Iris pigment epithelial cell (primary cell): ENCODE measurements at regions not wholly inside any gene's neighbourhood (a gene's known extent, or its start where the extent isn't known, plus 50 kb on each side); places are given as distances from the start of the nearest gene placed in this dataset.
A peak's percentile ranks its signal among the peaks of the same experiment; 100 is the strongest.
"Not testable (repeated sequence)": the region's sequence is repeated elsewhere in the genome, so short reads cannot be mapped to it uniquely, and the experiment has no call there.

Source experiments
- DNase-seq: peaks from one replicate; pipeline ENCODE4 v3.0.0-alpha.2; 2011; ENCODE audit warnings: low read depth

DNA sequence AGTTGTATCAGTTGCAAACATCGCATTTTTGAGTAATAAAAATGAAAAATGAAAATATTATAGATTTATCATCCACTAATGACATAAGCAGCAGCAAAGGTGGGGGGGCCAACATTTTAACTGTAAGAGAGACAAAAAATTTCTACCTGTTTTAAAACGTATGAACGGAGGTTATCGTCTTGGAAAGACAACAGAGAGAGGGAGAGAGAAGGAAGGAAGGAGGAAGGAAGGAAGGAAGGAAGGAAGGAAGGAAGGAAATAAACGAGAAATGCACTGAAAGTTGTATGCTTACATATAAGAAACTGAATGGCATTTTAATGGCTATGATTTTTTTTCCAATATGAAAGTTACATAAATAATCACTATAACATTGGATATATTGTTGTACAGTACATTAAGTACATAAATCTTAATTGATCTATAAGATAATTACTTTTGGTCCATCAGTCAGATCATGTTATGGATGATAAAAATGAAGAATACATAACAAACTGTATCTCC lies 862.8 kb upstream of the SLITRK1 start:
- DNase-seq = no peak

DNA sequence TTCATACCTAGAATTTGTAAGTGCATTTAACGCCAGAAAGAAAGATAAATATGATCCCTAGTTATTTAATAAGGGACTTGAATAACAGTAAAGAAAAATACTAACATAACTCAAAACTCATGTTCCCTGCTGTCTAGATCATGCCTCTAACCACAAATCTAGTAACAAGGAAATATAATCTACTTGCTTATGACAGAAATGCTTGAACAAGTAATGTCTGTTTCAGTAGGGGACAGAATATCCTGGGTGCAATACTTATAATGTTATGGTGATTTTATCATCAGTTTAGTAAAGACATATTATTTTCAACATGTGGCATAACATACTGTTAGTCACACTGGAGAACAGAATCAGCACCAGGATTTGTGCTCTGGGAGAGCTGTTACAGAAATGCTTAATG lies 861.9 kb upstream of the SLITRK1 start:
- DNase-seq = no peak

DNA sequence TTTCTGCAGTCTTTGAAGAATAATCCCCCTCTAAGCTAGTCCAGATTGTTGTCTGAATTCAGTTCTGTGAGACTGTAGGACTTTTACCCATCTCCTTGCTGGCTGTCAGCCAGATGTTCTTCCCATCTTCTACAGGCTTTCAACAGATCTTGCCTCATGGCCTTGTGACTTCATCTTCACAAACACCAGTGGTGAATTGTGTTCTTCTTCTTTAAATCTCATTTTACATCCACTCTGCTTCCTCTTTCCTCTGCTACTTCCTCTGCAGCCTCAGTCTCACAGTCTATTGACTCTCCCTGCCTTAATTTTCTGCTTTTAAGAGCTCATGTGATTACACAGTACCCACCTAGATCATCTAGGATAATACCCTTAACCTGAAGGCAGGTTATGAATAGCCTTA lies 859.0 kb upstream of the SLITRK1 start:
- no peak for DNase-seq

DNA sequence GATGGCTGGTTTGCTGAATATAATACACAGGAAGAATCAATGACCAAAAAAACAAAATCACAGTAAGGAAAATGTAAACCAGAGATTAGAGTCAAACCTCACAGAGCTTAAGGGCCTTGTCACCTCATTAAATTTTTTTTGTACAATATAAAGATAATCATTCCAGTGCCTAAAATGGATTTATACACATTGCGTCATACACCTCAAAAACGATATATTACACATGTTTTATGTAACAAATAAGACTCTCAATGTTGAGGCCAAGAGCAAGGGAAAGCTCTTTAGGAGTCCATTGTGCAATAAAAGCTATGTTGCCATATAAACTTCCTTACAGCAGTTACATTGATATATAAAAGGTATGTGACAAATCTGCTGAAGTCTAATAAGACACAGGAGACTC lies 856.7 kb upstream of the SLITRK1 start:
- DNase-seq = no peak

DNA sequence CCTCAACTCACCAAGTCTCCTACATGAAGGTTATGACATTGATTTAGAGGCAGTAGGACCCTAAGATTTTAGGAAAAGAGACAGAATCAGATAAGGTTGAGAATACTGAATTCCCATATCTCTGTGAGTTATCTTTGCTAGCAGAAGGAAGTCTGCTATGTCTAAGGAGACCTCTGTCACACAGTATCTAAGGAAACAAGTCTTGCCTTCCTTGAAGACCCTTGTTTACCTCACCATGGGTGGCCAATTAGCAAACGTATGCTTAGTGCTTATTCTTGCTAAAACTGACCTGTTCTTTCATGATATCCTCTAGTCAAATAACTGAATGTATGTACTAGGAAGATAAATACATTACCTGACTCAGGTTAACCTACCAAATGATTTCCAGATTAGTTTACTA lies 855.4 kb upstream of the SLITRK1 start:
- DNase-seq = no peak

DNA sequence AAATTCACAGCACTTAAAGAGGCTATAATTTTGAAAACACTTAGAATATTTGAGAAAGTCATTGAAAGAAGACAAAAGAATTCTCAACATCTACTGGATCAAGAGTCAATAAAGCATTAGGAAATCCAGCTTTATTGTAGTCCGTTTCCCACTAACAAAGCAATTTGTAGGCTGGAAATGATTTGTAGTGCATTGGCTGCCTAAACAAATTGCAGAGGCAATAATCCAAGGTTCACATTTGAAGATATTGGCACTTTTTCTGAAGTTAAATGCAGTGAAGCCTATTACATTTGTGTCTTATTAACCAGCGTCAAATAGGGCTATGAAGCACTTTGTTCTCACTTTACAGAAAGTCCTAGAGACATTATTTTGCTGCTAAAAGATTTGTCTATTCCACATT lies 848.1 kb upstream of the SLITRK1 start:
- DNase-seq = no peak

DNA sequence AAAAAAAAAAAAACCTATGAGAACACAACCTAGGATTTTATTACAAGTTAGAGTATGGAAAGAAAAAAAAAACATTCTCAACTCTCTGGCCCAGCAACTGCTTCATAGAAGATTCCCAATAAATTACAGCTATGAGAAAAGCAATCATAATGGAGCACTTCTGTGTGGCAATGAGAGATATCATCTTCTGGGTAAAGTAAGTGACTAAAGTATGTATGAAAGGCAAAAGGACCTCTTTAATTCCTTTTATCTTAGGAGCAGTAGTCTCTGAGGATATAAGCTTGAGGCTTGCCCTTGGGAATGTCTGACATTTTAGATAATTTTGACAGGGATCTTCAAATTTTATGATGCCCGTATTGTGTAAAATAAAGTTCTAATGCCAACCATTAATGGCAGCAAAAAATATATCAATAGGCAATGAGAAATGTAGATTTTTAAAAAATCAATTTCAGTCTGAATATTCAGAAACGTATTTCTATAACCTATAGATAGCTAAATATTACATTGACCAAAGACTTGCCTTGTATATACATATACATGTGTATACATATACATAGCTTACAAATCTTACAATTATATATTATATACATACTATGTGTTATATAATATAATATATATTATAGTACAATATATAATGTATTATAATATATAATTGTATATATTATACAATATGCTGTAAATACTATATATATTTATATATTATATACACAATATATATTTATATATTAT lies 823.9 kb upstream of the SLITRK1 start:
- DNase-seq = no peak

DNA sequence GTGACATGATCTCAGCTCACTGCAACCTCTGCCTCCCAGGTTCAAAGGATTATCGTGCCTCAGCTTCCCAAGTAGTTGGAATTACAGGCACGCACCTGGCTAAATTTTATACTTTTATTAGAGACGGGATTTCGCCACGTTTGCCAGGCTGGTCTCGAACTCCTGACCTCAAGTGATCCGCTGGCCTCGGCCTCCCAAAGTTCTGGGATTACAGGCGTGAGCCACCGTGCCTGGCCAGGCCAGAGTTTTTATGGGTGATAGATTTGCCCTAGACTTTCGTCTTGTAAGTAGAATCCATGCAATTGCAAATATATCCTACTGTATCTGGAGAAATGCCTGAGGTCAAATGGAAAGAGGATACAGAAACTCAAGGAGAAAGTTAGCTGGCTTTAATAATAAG lies 819.9 kb upstream of the SLITRK1 start:
- no peak for DNase-seq

DNA sequence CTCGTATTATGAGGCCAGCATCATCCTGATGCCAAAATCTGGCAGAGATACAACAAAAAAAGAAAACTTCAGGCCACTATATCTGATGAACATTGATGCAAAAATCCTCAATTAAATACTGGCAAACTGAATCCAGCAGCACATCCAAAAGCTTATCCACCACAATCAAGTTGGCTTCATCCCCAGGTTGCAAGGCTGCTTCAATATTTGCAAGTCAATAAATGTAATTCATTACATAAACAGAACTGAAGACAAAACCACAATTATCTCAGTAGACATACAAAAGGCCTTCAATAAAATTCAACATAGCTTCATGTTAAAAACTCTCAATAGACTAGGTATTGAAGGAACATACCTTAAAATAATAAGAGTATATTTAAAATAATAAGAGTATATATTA lies 815.3 kb upstream of the SLITRK1 start:
- not testable (repeated sequence) for DNase-seq

DNA sequence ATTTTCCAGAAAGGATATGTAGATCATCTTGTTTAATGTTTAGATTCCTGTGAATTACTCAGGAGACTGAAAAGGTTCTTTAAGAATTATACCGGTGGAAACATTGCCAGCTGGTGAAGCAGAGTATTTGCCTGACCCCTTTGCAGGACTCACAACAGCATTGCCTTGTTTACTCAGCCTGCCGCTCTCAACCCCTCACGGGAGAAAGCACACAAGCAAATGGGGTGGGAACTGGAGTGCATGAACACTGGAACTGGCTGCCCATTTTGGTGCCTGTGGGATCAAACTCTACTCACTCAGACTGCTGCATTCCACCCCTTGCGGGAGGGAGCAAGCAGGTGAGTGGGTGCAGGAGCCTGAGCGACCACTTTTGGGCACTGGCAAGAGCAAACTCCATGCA lies 804.7 kb upstream of the SLITRK1 start:
- DNase-seq = no peak

DNA sequence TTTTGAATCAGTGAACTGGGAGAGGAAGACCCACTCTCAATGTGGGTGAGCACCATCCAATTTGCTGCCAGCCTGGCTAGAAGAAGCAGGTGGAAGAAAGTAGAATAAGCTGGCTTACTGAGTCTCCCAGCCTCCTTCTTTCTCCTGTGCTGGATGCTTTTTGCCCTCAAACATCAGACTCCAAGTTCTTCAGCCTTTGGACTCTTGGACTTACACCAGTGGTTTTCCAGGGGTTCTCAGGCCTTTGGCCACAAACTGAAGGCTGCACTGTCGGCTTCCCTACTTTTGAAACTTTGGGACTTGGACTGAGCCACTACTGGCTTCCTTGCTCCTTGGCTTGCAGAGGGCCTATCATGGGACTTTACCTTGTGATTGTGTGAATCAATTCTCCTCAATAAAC lies 804.2 kb upstream of the SLITRK1 start:
- DNase-seq = no peak

DNA sequence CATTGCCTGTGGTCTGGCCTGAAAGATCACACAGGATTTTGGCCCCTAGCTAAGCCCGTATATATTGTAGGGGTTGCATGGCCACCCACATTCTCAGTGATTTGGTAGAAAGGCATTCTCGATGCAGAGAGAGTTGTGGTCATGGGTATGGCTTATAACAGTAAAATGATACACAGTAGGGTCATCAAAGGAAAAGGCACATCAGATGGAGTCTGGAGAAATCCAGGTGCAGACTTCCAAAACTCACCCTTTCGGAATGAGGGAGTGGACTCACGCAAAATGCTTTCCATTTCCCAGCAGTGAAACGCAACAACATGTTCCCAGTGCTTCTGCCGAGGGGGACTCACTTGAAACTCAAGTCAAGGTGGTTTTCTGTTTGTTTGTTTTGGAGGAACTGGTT lies 802.5 kb upstream of the SLITRK1 start:
- DNase-seq = no peak

DNA sequence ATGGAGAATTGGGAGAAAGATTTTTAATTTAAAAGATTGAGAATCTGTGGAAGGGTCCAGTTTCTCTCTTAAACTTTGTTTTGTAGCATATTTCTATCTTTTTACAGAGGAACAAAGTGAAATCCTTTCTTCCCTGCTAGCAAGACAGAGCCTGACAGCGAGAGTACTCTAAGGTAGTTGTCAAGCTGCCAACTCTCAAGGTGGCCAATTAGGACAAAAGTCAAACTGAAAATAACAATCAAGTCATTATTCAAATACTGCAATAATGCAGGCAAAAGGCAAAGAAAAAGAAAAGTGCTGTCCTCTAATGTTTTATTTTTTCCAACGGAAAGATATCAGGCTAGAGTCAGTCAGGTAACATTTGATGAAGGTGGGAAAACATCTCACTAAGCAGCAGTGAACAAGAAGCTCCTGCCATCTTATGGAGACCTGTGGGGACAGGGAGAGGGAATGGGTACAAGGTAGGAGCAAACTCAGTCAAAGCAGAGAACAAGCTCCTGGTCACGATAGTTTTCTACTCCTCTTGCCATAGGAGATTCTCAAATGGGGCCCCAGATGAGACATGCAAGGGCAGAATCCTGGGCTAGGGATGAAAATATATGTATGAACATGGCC lies 801.9 kb upstream of the SLITRK1 start:
- no peak for DNase-seq

DNA sequence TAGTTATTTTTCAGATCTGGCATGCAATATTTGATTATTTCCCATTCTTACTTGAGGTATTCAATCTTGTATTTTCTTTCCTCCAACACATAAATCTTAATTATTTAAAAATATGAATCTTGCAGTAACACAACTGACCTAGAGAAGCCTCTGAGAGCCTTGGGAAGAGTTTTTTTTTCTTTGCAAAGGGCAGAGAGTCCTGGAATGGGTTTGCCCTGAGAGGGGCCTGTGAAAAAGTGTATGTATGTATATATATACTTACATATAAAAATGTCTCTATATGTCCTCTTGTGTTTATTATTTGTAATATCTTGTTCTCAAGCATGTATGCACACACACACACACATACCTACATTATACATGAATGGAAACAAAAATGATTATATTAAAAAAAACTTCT lies 801.2 kb upstream of the SLITRK1 start:
- no peak for DNase-seq

DNA sequence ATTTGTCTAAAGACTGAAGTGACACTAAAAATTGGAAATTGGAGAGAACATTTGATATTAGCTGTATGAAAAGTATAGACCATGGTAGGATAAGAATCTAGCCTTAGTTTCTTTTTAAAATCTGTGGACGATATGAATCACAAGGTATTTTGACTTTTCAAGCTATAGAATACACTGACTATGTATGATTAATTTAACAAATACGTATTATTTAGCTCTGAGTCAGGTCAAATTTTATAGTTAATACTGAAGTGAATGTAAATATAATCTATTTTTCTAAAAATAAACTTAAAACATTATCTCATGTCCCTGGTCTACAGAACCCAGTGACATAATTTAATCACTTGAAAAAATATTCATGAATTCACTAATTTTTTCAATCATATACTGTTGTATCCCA lies 795.6 kb upstream of the SLITRK1 start:
- DNase-seq = no peak

DNA sequence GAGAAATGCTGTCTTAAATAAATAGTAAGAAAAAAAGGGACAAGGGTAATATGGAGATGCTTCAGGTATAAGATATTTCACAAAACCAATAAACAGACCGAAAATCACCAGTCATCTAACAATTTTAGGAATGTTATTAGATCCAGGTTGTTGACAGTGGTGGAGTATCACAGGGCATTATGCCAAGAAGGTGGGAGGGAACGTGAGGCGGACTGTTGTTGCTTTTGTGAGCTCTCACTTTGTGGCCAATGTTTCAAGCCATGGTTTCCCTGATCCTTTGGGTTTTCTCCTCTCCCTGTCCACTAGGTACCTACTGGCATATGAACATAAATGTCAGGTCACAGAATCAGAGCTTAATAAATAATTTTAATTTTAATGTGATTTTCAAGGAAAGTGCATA lies 790.3 kb upstream of the SLITRK1 start:
- DNase-seq = no peak

DNA sequence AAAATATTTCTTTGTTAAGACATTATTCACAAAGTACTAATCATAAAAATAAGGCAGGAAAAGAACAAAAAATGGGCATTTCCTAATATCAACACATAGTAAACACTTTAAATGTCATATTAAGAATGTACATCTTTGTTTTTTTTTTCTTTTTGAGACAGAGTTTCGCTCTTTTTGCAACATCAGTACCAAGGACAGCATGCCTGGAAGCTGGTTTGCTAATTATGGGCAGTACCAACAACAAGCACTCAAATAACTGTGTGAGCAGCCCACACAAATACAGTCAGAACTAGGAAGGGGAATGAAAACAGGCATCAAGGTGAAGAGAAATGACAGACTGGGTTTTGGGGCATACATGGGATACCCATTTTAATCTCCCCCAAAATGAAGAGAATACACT lies 788.0 kb upstream of the SLITRK1 start:
- no peak for DNase-seq

DNA sequence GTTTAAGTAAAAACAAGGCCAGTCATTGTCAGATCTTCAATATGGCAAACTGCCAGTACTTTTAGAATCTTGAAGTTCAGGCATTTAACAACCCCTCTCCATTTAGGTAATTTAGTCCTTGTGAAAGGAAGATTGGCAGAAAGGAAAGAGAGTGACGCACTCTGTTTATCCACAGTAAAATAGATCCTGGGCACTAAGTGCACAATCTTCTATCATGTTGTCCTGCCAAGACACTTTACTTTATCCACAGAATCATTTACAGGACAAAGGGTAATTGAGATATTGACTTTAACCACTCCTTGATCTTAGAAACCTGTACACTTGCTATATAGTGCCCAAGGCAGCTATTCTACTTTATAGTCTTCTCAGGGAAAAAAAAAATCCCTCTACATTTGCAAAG lies 786.4 kb upstream of the SLITRK1 start:
- DNase-seq = no peak

DNA sequence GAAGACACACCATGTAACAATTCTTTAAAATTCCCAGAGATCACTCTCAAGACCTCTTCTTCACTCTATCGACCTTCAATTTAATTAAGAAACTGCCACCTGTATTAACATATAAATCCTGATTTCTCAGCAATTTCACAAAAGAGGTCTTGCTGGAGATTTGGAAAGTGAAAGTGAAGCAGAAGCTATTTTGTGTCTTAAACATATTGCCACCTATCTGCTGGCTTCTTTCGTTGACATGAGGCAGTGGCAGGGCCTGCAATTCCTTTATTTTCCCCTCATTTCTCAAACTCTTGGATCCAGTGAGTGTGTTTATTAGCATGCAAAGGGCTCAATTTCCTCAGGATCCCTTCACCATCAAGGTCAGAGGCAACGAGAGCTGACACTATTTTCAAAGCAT lies 780.2 kb upstream of the SLITRK1 start:
- no peak for DNase-seq

DNA sequence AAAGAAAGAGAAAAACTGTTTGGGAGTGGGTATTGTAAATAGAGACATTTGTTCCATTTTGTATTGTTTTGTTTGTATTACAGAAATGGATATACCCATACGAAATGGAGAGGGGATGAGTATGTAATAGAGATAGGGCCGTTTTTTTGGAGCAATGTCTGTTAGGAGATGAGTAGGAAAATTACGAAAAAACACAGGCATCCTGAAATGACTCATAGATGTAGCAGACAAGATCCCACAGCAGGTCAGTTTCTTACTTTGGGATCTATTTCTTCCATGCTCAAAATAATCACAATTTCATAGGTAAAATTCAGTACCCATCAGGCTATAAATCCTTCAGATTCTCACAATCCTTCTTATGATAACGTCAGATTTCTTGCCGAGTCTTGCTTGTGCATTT lies 779.4 kb upstream of the SLITRK1 start:
- no peak for DNase-seq

DNA sequence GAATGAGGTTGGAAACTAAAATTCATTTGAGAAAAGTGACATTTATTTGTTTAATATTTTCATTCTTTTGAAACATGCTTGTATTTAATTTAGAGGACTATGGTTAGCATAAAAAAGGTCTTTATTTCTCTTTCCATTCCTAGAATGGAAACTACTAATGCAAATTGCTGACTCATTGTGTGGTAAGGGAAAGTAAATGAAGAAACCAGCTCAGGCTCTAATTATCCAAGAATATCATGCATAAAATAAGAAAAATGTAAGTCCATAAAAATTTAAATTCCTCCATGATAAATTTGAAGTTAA lies 777.0 kb upstream of the SLITRK1 start:
- no peak for DNase-seq

DNA sequence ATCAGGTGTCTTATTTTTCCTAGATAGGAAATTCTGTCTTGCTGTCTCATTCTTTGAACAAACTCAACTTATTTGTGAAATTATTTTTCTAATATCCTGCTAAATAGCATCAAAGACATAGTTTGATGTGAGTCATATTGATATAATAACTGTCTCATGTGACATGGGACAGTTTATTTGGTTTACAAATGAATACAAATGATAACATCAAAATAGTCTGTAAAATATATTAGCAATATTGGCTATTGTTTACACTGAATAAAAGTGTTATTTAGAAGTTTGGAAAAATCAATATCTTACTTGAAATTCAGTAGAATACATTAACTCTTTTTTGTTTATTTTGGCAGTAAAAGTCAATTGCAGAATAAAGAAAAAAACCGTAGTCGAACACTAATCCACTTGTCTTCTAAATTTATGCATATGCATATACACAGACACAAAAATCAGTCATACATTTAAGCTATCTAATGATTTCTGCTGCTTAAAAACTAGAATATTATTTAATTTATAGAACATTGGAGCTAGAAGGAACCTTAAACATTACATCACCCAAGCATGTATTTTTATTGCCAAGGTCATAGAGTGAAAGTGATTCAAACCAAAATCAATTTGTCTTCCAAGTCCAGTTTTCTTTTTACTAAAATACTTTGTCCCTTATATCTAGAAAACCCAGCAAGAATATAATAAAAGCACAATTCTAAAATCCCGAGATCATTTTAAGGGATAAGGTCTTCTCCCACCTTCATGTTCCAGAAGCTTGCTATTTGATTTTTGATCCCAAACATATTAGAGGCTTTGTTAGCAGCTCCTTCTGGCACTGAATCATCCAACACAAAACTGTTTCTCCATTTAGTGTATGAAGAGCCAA lies 776.5 kb upstream of the SLITRK1 start:
- DNase-seq = peak; percentile 24

DNA sequence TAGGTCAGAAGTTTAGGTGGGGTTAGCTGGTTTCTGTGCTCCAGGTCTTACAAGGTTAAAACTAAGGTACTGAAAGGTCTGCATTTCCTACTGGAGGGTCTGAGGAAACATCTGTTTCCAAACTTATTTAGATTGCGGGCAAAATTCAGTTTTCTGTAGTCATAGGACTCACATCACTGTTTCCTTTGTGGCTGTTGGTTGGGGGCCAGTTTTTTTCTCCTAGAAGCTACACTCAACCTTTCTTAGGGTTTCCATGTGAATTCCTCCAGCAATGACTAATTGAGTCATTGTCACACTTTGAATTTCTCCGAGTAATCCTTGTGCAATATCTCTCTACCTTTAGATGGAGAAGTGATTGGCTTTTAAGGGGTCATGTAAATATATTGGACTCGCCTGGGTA lies 773.4 kb upstream of the SLITRK1 start:
- peak; percentile 41 for DNase-seq
